Immature natural killer cell (primary cell): ENCODE measurements at regions not wholly inside any gene's neighbourhood (a gene's known extent, or its start where the extent isn't known, plus 50 kb on each side); places are given as distances from the start of the nearest gene placed in this dataset.
"Not testable (repeated sequence)": the region's sequence is repeated elsewhere in the genome, so short reads cannot be mapped to it uniquely, and the experiment has no call there.

ENCODE experiments used
- DNase-seq, 3 donors: peaks; one replicate each; pipeline ENCODE4 v3.0.0; 2022; ENCODE audit warnings: mixed read lengths in 1 of 3
- H3K27ac Mint-ChIP-seq, 6 donors: one replicate each; pipeline ENCODE4 v1.8.0; 2020; ENCODE audit warnings: mixed read lengths in 6 of 6, mild to moderate bottlenecking in 5 of 6, inconsistent platforms in 4 of 6, moderate library complexity in 3 of 6
- H3K27me3 Mint-ChIP-seq, 3 donors: one replicate each; pipeline ENCODE4 v1.8.0; 2020 to 2021; ENCODE audit warnings: low read depth in 3 of 3, mild to moderate bottlenecking in 3 of 3, mixed read lengths in 3 of 3, moderate library complexity in 3 of 3, inconsistent platforms in 1 of 3
- H3K36me3 Mint-ChIP-seq, 3 donors: one replicate each; pipeline ENCODE4 v1.8.0; 2020; ENCODE audit warnings: mixed read lengths in 3 of 3, inconsistent platforms in 2 of 3, mild to moderate bottlenecking in 2 of 3
- H3K4me1 Mint-ChIP-seq, 2 donors: one replicate each; pipeline ENCODE4 v1.8.0; 2020; ENCODE audit warnings: inconsistent platforms in 2 of 2, mild to moderate bottlenecking in 2 of 2, mixed read lengths in 2 of 2, moderate library complexity in 1 of 2
- H3K4me3 Mint-ChIP-seq, 5 donors: one replicate each; pipeline ENCODE4 v1.8.0; 2020; ENCODE audit warnings: mild to moderate bottlenecking in 5 of 5, mixed read lengths in 5 of 5, inconsistent platforms in 3 of 5, moderate library complexity in 3 of 5
- H3K9me3 Mint-ChIP-seq, 6 donors: one replicate each; pipeline ENCODE4 v1.8.0; 2020; ENCODE audit warnings: mild to moderate bottlenecking in 6 of 6, mixed read lengths in 6 of 6, inconsistent platforms in 4 of 6, moderate library complexity in 3 of 6

- no peak for DNase-seq
- Mint-ChIP-seq H3K27me3 (peaks cover 5 to 12% (median 10%) of the 10 kb centered on the region in 3 donors), H3K27ac (peak overlapping the region in 1 of 6 donors; percentile 14), H3K36me3 (no peaks in the 10 kb centered on the region), H3K9me3 (no peaks in the 10 kb centered on the region), H3K4me3 (no peak overlapping the region), H3K4me1 (peaks cover 4 to 6% of the 10 kb centered on the region in 2 donors)
Observed at GRCh38 chr10:114872519-114873087, 51.0 kb downstream of the FHIP2A start.

GRCh38 chr10:114874827-114875411 is 53.3 kb downstream of the FHIP2A start:
- peak in 1 of 3 donors; percentile 7 for DNase-seq
- Mint-ChIP-seq H3K9me3 (no peaks in the 10 kb centered on the region), H3K27me3 (peaks cover 5 to 17% (median 10%) of the 10 kb centered on the region in 3 donors), H3K27ac (no peak overlapping the region), H3K4me3 (peak overlapping the region in 1 of 5 donors; percentile 53), H3K4me1 (peaks cover 8 to 14% of the 10 kb centered on the region in 2 donors), H3K36me3 (no peaks in the 10 kb centered on the region)

DNA sequence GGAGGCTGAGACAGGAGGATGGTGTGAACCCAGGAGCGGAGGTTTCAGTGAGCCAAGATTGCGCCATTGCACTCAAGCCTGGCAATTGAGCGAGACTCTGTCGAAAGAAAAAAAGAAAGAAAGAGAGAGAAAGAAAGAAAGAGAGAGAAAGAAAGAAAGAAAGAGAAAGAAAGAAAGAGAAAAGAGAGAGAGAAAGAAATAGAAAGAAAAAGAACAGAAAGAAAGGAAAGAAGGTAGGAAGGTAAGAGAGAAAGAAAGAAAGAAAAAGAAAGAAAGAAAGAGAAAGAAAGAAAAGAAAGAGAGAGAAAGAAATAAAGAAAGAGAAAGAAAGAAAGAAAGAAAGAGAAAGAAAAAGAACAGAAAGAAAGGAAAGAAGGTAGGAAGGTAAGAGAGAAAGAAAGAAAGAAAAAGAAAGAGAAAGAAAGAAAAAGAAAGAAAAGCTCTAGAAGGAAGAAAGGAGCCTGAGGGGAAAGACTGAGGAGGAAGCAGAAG is 54.1 kb downstream of the FHIP2A start:
- DNase-seq, H3K36me3 Mint-ChIP-seq, H3K9me3 Mint-ChIP-seq, H3K27ac Mint-ChIP-seq, H3K4me3 Mint-ChIP-seq: not testable (repeated sequence)
- H3K4me1 Mint-ChIP-seq, result peaks cover 8 to 14% of the 10 kb centered on the region in 2 donors
- peaks cover 5 to 17% (median 10%) of the 10 kb centered on the region in 3 donors for H3K27me3 Mint-ChIP-seq

- H3K27ac Mint-ChIP-seq, result no peak overlapping the region
Observed at GRCh38 chr10:114876169-114876568, 54.6 kb downstream of the FHIP2A start.

DNA sequence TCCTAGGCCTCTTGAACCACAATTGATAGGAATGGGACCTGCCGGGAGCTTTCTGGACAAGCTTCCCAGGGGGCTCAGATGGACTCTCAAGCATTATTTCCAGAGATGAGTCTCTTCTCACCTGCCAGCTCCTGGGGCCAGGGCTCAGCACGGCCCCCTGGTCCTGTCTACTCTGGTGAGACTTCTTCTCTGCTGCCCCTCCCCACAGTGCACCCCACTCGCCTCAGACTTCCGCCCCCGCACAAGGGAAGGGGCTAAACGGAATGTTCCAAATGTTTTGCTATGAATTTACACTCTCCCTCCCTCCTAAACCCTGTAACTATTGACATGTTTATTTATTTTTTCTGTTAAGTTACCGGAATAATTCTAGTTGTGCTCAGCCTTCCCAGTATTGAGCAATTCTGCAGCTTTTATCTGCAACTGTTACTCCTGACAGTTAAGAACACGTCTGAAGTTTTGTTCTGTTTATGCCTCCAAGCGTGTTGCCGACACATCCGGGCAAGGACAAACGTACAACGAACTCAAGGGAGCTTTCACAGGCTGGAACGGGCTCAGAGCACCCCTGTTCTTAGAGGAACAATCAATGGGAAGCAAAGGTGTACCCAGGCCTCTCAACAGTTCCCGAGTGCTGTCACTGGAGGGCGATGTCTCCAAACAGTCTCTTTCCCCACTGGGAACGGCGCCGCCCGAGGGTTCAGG is 55.2 kb downstream of the FHIP2A start:
- Mint-ChIP-seq H3K36me3 (no peaks in the 10 kb centered on the region), H3K4me1 (peaks cover 8 to 14% of the 10 kb centered on the region in 2 donors), H3K4me3 (no peak overlapping the region), H3K27ac (no peak overlapping the region), H3K9me3 (no peaks in the 10 kb centered on the region), H3K27me3 (peaks cover 5 to 17% (median 10%) of the 10 kb centered on the region in 3 donors)
- no peak for DNase-seq

More at GRCh38 chr10:114876169-114876568, 54.6 kb downstream of the FHIP2A start:
- Mint-ChIP-seq H3K36me3 (no peaks in the 10 kb centered on the region), H3K9me3 (no peaks in the 10 kb centered on the region), H3K27me3 (peaks cover 5 to 17% (median 10%) of the 10 kb centered on the region in 3 donors), H3K4me3 (no peak overlapping the region), H3K4me1 (peaks cover 8 to 14% of the 10 kb centered on the region in 2 donors)
- no peak for DNase-seq

DNA sequence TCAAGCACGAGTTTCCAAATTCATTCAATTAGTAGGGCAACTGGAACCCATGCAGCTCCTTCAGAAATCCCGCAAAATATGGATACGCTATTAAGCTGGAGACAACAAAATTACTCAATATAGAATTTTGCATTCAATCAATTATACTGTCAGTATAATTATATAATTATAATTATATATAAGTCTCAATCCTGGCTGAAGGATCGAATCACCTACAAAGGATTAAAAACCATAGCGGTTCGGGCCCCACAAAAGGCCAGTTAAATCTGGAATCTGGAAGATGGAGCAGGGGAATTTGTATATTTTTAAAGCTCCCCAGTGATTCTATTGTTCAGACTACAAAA is 55.7 kb downstream of the FHIP2A start:
- Mint-ChIP-seq H3K4me3 (no peak overlapping the region), H3K36me3 (no peaks in the 10 kb centered on the region), H3K27me3 (peaks cover 5 to 17% (median 10%) of the 10 kb centered on the region in 3 donors), H3K27ac (no peak overlapping the region), H3K4me1 (peaks cover 8 to 14% of the 10 kb centered on the region in 2 donors), H3K9me3 (no peaks in the 10 kb centered on the region)
- DNase-seq, result no peak

GRCh38 chr10:114879093-114879492 is 57.5 kb downstream of the FHIP2A start:
- peaks cover 8 to 14% of the 10 kb centered on the region in 2 donors for H3K4me1 Mint-ChIP-seq
- no peaks in the 10 kb centered on the region for H3K9me3 Mint-ChIP-seq
- H3K4me3 Mint-ChIP-seq, result peak overlapping the region in 1 of 5 donors; percentile 2
- DNase-seq, result no peak
- H3K36me3 Mint-ChIP-seq, result no peaks in the 10 kb centered on the region
- H3K27me3 Mint-ChIP-seq, result peaks cover 5 to 14% (median 5%) of the 10 kb centered on the region in 3 donors
- no peak overlapping the region for H3K27ac Mint-ChIP-seq

DNA sequence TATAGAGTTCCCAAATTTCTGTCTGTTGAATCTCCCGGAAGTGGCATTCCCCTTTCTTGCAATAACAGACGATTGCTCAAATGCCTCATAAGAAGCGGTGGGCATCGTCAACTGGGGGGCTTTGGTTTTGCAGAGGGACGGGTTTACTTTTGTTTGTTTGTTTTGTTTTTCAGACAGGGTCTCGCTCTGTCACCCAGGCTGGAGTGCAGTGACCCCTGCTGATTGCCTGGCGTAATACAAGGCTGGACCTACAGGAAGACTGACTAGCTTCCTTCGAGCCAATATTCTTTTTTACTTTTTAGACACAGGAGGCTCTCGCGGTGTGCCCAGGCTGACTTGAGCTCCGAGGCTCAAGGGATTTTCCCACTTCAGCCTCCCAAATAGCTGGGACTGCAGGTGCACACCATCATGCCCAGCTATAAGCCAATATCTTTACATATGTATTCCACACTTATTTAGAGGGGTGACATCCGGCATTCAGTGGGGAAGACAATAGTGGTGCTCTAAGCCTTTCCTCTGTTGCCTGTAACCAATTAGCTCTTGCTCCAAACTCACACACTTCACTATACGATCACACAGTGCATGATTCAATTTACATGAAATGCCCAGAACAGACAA is 58.1 kb downstream of the FHIP2A start:
- DNase-seq, result peak; percentile 13 to 27 (median 23)
- Mint-ChIP-seq H3K27me3 (peaks cover 5 to 14% (median 5%) of the 10 kb centered on the region in 3 donors), H3K9me3 (no peaks in the 10 kb centered on the region)

DNA sequence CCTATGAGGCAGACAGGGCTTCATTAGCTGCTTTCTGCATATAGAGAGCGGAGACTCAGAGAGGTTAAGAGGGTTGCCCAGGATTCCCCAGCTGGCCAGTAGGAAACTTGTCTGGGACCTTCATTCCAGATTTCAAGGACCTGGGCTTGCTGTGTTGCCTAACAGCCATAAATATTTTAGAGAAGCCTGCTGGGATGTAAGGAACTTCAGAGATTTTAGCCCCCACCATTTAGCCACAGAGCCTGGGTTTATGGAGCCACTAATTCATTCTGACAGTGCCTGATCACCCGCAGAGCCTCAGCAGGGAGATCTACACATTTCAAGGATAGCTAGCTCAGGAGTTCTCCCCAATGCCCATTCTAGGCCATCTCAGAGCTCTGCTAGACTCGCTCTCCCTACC is 56.6 kb upstream of the TRUB1 start:
- no peaks in the 10 kb centered on the region for H3K36me3 Mint-ChIP-seq
- H3K9me3 Mint-ChIP-seq, result no peaks in the 10 kb centered on the region
- H3K27ac Mint-ChIP-seq, result no peak overlapping the region
- no peak overlapping the region for H3K4me3 Mint-ChIP-seq
- peaks cover 4 to 8% of the 10 kb centered on the region in 2 donors for H3K4me1 Mint-ChIP-seq
- no peak for DNase-seq
- peaks cover 0 to 11% (median 7%) of the 10 kb centered on the region in 3 donors for H3K27me3 Mint-ChIP-seq

More for the DNA sequence above, 58.1 kb downstream of the FHIP2A start:
- H3K4me1 Mint-ChIP-seq, result peaks cover 8 to 14% of the 10 kb centered on the region in 2 donors
- H3K27ac Mint-ChIP-seq, result no peak overlapping the region
- H3K36me3 Mint-ChIP-seq, result no peaks in the 10 kb centered on the region
- H3K4me3 Mint-ChIP-seq, result peak overlapping the region in 3 of 5 donors; percentile 2 to 34 (median 17)

DNA sequence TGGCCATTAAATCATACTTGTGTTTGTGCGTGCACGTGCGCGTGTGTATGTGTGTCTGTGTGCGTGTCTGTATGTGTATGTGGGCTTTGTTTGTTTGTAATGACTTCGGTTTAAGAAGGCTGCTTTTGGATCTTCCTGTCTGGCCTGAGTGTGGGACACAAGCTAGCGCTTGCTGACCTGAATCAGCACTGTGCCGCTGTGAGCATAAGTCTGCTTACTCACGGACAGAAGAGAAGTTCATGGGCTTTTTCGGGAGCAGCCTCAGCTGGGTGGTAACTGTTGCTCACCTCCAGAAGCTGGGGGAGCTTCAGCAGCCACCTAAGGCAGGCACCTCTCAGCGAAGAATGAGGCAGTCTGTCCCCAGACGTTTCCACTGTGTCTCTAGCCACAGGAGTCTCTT is 56.1 kb upstream of the TRUB1 start:
- Mint-ChIP-seq H3K27ac (no peak overlapping the region), H3K4me3 (no peak overlapping the region)

GRCh38 chr10:114885443-114885842 is 52.6 kb upstream of the TRUB1 start:
- DNase-seq, result no peak
- Mint-ChIP-seq H3K27ac (no peak overlapping the region), H3K9me3 (no peaks in the 10 kb centered on the region), H3K4me1 (no peaks in the 10 kb centered on the region), H3K4me3 (no peak overlapping the region), H3K36me3 (no peaks in the 10 kb centered on the region), H3K27me3 (peaks cover 2 to 8% (median 6%) of the 10 kb centered on the region in 3 donors)

More for the DNA sequence above, 56.1 kb upstream of the TRUB1 start:
- peaks cover 0 to 11% (median 4%) of the 10 kb centered on the region in 3 donors for H3K27me3 Mint-ChIP-seq
- DNase-seq, result no peak
- H3K4me1 Mint-ChIP-seq, result peaks cover 4 to 8% of the 10 kb centered on the region in 2 donors
- no peaks in the 10 kb centered on the region for H3K9me3 Mint-ChIP-seq
- H3K36me3 Mint-ChIP-seq, result no peaks in the 10 kb centered on the region
